ENCODE measurements at regions not wholly inside any gene's neighbourhood (a gene's known extent, or its start where the extent isn't known, plus 50 kb on each side); places are given as distances from the start of the nearest gene placed in this dataset.

- POLR2A ChIA-PET (ENCODE audit: low non-redundant PET), result no interaction called here
- H3K27ac ChIP-seq (ENCODE audit: low read depth, low read length, poor library complexity, severe bottlenecking), result no peak overlapping the region
- intact Hi-C loops (cut with micrococcal nuclease; ENCODE audit: unreplicated experiment), result no loop called here
- CTCF ChIA-PET, result no interaction called here
- no peaks in the 10 kb centered on the region for H3K9me3 ChIP-seq (ENCODE audit: low read depth, low read length, poor library complexity, severe bottlenecking)
- no peaks in the 10 kb centered on the region for H3K27me3 ChIP-seq (replicated peaks; ENCODE audit: insufficient read depth, low read depth, low read length, poor library complexity)
- TF ChIP-seq EZH2 (IDR thresholded peaks at IDR 0.05; ENCODE audit: borderline replicate concordance, low read depth, low read length, poor library complexity, severe bottlenecking), result no peak
- TF ChIP-seq CTCF (conservative IDR thresholded peaks at IDR 0.05; ENCODE audit: low read depth, low read length), result no peak
- no peaks in the 10 kb centered on the region for H3K36me3 ChIP-seq (ENCODE audit: insufficient read depth, low read length, poor library complexity, severe bottlenecking)
- H3K4me1 ChIP-seq (ENCODE audit: insufficient read depth, low read length, poor library complexity, severe bottlenecking), result no peaks in the 10 kb centered on the region
- no TSS peak for BruUV-seq (replicated peaks)
- no peak overlapping the region for H3K4me3 ChIP-seq (ENCODE audit: low read depth, low read length, poor library complexity, severe bottlenecking)
- no peak for DNase-seq (ENCODE audit: low spot score)
Observed at GRCh38 chr3:74413547-74414241, 200.8 kb downstream of the CNTN3 start.

GRCh38 chr3:74410276-74410941 lies 204.1 kb downstream of the CNTN3 start:
- Histone ChIP-seq H3K27me3 (replicated peaks; ENCODE audit: insufficient read depth, low read depth, low read length, poor library complexity) (no peaks in the 10 kb centered on the region), H3K4me3 (ENCODE audit: low read depth, low read length, poor library complexity, severe bottlenecking) (no peak overlapping the region), H3K9me3 (ENCODE audit: low read depth, low read length, poor library complexity, severe bottlenecking) (no peaks in the 10 kb centered on the region), H3K4me1 (ENCODE audit: insufficient read depth, low read length, poor library complexity, severe bottlenecking) (no peaks in the 10 kb centered on the region), H3K27ac (ENCODE audit: low read depth, low read length, poor library complexity, severe bottlenecking) (no peak overlapping the region), H3K36me3 (ENCODE audit: insufficient read depth, low read length, poor library complexity, severe bottlenecking) (no peaks in the 10 kb centered on the region)
- intact Hi-C loops (cut with micrococcal nuclease; ENCODE audit: unreplicated experiment), result no loop called here
- POLR2A ChIA-PET (ENCODE audit: low non-redundant PET), result no interaction called here
- BruUV-seq (replicated peaks), result no TSS peak
- no peak for TF ChIP-seq EZH2 (IDR thresholded peaks at IDR 0.05; ENCODE audit: borderline replicate concordance, low read depth, low read length, poor library complexity, severe bottlenecking)
- no peak for TF ChIP-seq CTCF (conservative IDR thresholded peaks at IDR 0.05; ENCODE audit: low read depth, low read length)
- CTCF ChIA-PET, result no interaction called here
- no peak for DNase-seq (ENCODE audit: low spot score)

GRCh38 chr3:74409066-74409465 lies 205.4 kb downstream of the CNTN3 start:
- POLR2A ChIA-PET (ENCODE audit: low non-redundant PET), result no interaction called here
- no peaks in the 10 kb centered on the region for H3K27me3 ChIP-seq (replicated peaks; ENCODE audit: insufficient read depth, low read depth, low read length, poor library complexity)
- CTCF ChIA-PET, result no interaction called here

More at GRCh38 chr3:74409066-74409465, 205.4 kb downstream of the CNTN3 start:
- H3K4me1 ChIP-seq (ENCODE audit: insufficient read depth, low read length, poor library complexity, severe bottlenecking), result no peaks in the 10 kb centered on the region
- H3K4me3 ChIP-seq (ENCODE audit: low read depth, low read length, poor library complexity, severe bottlenecking), result no peak overlapping the region
- no peaks in the 10 kb centered on the region for H3K36me3 ChIP-seq (ENCODE audit: insufficient read depth, low read length, poor library complexity, severe bottlenecking)
- H3K9me3 ChIP-seq (ENCODE audit: low read depth, low read length, poor library complexity, severe bottlenecking), result no peaks in the 10 kb centered on the region
- intact Hi-C loops (cut with micrococcal nuclease; ENCODE audit: unreplicated experiment), result no loop called here
- TF ChIP-seq EZH2 (IDR thresholded peaks at IDR 0.05; ENCODE audit: borderline replicate concordance, low read depth, low read length, poor library complexity, severe bottlenecking), result no peak
- TF ChIP-seq CTCF (conservative IDR thresholded peaks at IDR 0.05; ENCODE audit: low read depth, low read length), result no peak
- no TSS peak for BruUV-seq (replicated peaks)
- H3K27ac ChIP-seq (ENCODE audit: low read depth, low read length, poor library complexity, severe bottlenecking), result no peak overlapping the region
- no peak for DNase-seq (ENCODE audit: low spot score)
